Iris pigment epithelial cell (primary cell): ENCODE measurements at regions not wholly inside any gene's neighbourhood (a gene's known extent, or its start where the extent isn't known, plus 50 kb on each side); places are given as distances from the start of the nearest gene placed in this dataset.
"Not testable (repeated sequence)": the region's sequence is repeated elsewhere in the genome, so short reads cannot be mapped to it uniquely, and the experiment has no call there.

Experiments used
- DNase-seq: peaks from one replicate; pipeline ENCODE4 v3.0.0-alpha.2; 2011; ENCODE audit warnings: low read depth

DNA sequence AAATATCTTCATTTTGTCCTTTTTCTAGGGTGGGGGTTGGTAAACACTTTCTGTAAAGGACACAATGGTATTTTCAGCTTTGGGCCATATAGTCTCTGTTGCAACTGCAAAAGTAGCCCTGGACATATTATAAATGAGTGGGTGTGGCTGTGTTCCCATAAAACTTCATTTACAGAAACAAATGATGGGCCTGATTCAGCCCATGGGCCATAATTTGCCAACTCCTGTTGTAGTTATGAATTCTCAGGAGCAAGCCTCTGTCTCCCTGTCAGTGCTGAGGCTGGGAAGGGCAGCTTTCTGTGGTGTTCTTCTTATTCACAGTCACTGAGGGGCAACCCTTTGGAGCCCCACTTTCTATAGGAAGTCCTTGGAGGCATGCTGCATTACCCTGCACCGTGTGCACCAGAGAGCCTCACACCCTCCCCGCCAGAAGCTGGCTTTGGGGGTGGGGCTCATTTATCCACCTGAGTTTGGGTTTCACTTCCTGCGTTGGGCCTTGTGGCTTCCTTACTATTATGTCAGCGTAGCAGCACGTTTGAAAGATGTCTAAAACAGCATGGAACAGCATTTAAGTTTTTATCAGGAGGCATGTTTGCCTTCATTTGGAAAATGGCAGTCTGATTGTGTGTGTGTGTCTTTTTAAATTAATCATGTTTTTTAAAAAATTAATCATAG, 60.8 kb upstream of the FAN1 start:
- DNase-seq = not testable (repeated sequence)

DNA sequence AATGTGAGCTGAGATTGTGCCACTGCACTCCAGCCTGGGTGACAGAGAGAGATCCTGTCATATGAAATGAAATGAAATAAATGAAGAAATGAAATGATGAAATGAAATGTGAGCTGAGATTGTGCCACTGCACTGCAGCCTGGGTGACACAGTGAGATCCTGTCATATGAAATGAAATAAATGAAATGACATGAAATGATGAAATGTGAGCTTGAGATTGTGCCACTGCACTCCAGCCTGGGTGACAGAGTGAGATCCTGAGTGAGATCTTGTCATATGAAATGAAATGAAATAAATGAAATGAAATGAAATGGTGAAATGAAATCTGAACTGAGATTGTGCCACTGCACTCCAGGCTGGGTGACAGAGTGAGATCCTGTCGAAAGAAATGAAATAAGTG, 58.2 kb upstream of the FAN1 start:
- DNase-seq = not testable (repeated sequence)
